ENCODE measurements at regions not wholly inside any gene's neighbourhood (a gene's known extent, or its start where the extent isn't known, plus 50 kb on each side); places are given as distances from the start of the nearest gene placed in this dataset.

GRCh38 chr7:125506331-125506730, 576.7 kb upstream of the POT1 start:
- peak in 1 of 2 donors; percentile 15 for DNase-seq
- 59 to 91% methylated on average over 4 of the region's 4 CpGs for WGBS, 2 donors

GRCh38 chr7:125504848-125505247, 575.2 kb upstream of the POT1 start:
- no peaks in the 10 kb centered on the region for H3K9me3 ChIP-seq
- DNase-seq, result no peak

More at GRCh38 chr7:125506331-125506730, 576.7 kb upstream of the POT1 start:
- Histone ChIP-seq H3K36me3 (no peaks in the 10 kb centered on the region), H3K4me3 (no peak overlapping the region), H3K9me3 (no peaks in the 10 kb centered on the region), H3K27me3 (no peaks in the 10 kb centered on the region), H3K4me1 (no peaks in the 10 kb centered on the region), H3K27ac (no peak overlapping the region)
- no peak for ATAC-seq (ENCODE audit: low FRiP score in 2 of 2)
- TF ChIP-seq CTCF (IDR thresholded peaks at IDR 0.05) (no peak), EP300 (IDR thresholded peaks at IDR 0.05) (no peak)

GRCh38 chr7:125495997-125496396, 566.4 kb upstream of the POT1 start:
- ATAC-seq (ENCODE audit: low FRiP score in 2 of 2) (no peak), DNase-seq (no peak)
- Histone ChIP-seq H3K27me3 (no peaks in the 10 kb centered on the region), H3K4me3 (no peak overlapping the region), H3K36me3 (no peaks in the 10 kb centered on the region), H3K4me1 (no peaks in the 10 kb centered on the region), H3K27ac (no peak overlapping the region), H3K9me3 (no peaks in the 10 kb centered on the region)
- TF ChIP-seq EP300 (IDR thresholded peaks at IDR 0.05) (no peak), CTCF (IDR thresholded peaks at IDR 0.05) (no peak), POLR2AphosphoS5 (IDR thresholded peaks at IDR 0.05) (no peak), POLR2A (IDR thresholded peaks at IDR 0.05) (no peak)
- WGBS, 2 donors, result 59 to 64% methylated on average over 1 of the region's 1 CpG

More at GRCh38 chr7:125504848-125505247, 575.2 kb upstream of the POT1 start:
- Histone ChIP-seq H3K27ac (no peak overlapping the region), H3K4me1 (no peaks in the 10 kb centered on the region), H3K4me3 (no peak overlapping the region), H3K27me3 (no peaks in the 10 kb centered on the region), H3K36me3 (no peaks in the 10 kb centered on the region)
- 84 to 94% methylated on average over 2 of the region's 2 CpGs for WGBS, 2 donors
- TF ChIP-seq POLR2A (IDR thresholded peaks at IDR 0.05) (no peak), EP300 (IDR thresholded peaks at IDR 0.05) (no peak), POLR2AphosphoS5 (IDR thresholded peaks at IDR 0.05) (no peak), CTCF (IDR thresholded peaks at IDR 0.05) (no peak)
- no peak for ATAC-seq (ENCODE audit: low FRiP score in 2 of 2)

GRCh38 chr7:125492521-125492920, 562.9 kb upstream of the POT1 start:
- 82 to 87% methylated on average over 1 of the region's 1 CpG for WGBS, 2 donors
- Histone ChIP-seq H3K4me1 (no peaks in the 10 kb centered on the region), H3K36me3 (no peaks in the 10 kb centered on the region), H3K27ac (no peak overlapping the region), H3K4me3 (no peak overlapping the region), H3K9me3 (no peaks in the 10 kb centered on the region), H3K27me3 (no peaks in the 10 kb centered on the region)
- TF ChIP-seq POLR2AphosphoS5 (IDR thresholded peaks at IDR 0.05) (no peak), EP300 (IDR thresholded peaks at IDR 0.05) (no peak), CTCF (IDR thresholded peaks at IDR 0.05) (no peak), POLR2A (IDR thresholded peaks at IDR 0.05) (no peak)
- ATAC-seq (ENCODE audit: low FRiP score in 2 of 2), result no peak
- DNase-seq, result no peak

- ATAC-seq (ENCODE audit: low FRiP score in 2 of 2), result no peak
- no peaks in the 10 kb centered on the region for H3K4me1 ChIP-seq
- H3K36me3 ChIP-seq, result no peaks in the 10 kb centered on the region
- WGBS, 2 donors, result 79 to 83% methylated on average over 1 of the region's 1 CpG
- H3K27ac ChIP-seq, result no peak overlapping the region
- H3K9me3 ChIP-seq, result no peaks in the 10 kb centered on the region
- no peak overlapping the region for H3K4me3 ChIP-seq
- TF ChIP-seq POLR2A (IDR thresholded peaks at IDR 0.05) (no peak), POLR2AphosphoS5 (IDR thresholded peaks at IDR 0.05) (no peak), CTCF (IDR thresholded peaks at IDR 0.05) (no peak), EP300 (IDR thresholded peaks at IDR 0.05) (no peak)
- H3K27me3 ChIP-seq, result no peaks in the 10 kb centered on the region
- no peak for DNase-seq
These were observed 561.5 kb upstream of the POT1 start for GRCh38 chr7:125491137-125491536.
